ENCODE measurements at regions not wholly inside any gene's neighbourhood (a gene's known extent, or its start where the extent isn't known, plus 50 kb on each side); places are given as distances from the start of the nearest gene placed in this dataset.
"Not testable (repeated sequence)": the region's sequence is repeated elsewhere in the genome, so short reads cannot be mapped to it uniquely, and the experiment has no call there.

DNA sequence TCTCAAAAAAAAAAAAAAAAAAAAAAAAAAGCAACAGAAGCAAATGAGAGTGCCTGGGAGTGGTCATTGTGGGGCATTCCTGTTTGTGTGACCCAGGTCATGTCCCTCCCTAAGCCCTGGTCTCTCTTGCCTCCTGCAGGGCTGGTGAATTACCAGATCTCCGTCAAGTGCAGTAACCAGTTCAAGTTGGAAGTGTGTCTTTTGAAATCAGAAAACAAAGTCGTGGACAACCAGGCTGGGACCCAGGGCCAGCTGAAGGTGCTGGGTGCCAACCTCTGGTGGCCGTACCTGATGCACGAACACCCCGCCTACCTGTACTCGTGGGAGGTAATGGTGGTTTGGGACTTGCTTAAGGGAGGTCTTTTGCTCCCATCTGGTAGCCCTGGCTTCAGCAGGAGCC is 1362.0 kb downstream of the CDH12 start:
- H3K9me3 ChIP-seq (ENCODE audit: low read depth); H3K4me1 Mint-ChIP-seq; H3K79me2 ChIP-seq (ENCODE audit: low read depth); H2AFZ ChIP-seq (replicated peaks); H4K20me1 ChIP-seq (ENCODE audit: low read depth); H3K36me3 ChIP-seq; H3K27me3 Mint-ChIP-seq (ENCODE audit: insufficient read depth, low read depth); H3K4me1 ChIP-seq; H3K27me3 ChIP-seq; H3K27ac Mint-ChIP-seq; H3K4me2 ChIP-seq; H3K9ac ChIP-seq; H3K4me3 ChIP-seq; H3K36me3 Mint-ChIP-seq; H3K4me3 Mint-ChIP-seq; DNase-seq (ENCODE audit: low spot score); H3K9me3 Mint-ChIP-seq; H3F3A ChIP-seq (ENCODE audit: low read depth); H3K27ac ChIP-seq: not testable (repeated sequence)

DNA sequence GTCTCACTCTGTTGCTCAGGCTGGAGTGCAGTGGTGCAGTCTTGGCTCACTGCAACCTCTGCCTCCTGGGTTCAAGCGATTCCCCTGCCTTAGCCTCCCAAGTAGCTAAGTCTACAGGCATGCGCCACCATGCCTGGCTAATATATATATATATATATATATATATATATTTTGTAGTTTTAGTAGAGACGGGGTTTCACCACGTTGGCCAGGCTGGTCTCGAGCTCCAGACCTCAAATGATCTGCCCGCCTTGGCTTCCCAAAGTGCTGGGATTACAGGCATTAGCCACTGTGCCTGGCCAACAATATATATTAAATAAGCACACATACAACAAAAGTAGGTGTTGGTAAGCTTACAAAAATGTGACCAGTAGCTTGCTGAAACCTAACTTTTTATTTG is 1364.3 kb downstream of the CDH12 start:
- H3K9me3 Mint-ChIP-seq; DNase-seq (ENCODE audit: low spot score); H3K79me2 ChIP-seq (ENCODE audit: low read depth); H3K4me1 ChIP-seq; H3K4me2 ChIP-seq; H3K27me3 Mint-ChIP-seq (ENCODE audit: insufficient read depth, low read depth); H3K9ac ChIP-seq; H4K20me1 ChIP-seq (ENCODE audit: low read depth); H2AFZ ChIP-seq (replicated peaks); H3K4me3 ChIP-seq; H3K9me3 ChIP-seq (ENCODE audit: low read depth); H3K27ac Mint-ChIP-seq; H3K36me3 Mint-ChIP-seq; H3K36me3 ChIP-seq; H3K4me1 Mint-ChIP-seq; H3K27ac ChIP-seq; H3F3A ChIP-seq (ENCODE audit: low read depth); H3K4me3 Mint-ChIP-seq; H3K27me3 ChIP-seq: not testable (repeated sequence)

DNA sequence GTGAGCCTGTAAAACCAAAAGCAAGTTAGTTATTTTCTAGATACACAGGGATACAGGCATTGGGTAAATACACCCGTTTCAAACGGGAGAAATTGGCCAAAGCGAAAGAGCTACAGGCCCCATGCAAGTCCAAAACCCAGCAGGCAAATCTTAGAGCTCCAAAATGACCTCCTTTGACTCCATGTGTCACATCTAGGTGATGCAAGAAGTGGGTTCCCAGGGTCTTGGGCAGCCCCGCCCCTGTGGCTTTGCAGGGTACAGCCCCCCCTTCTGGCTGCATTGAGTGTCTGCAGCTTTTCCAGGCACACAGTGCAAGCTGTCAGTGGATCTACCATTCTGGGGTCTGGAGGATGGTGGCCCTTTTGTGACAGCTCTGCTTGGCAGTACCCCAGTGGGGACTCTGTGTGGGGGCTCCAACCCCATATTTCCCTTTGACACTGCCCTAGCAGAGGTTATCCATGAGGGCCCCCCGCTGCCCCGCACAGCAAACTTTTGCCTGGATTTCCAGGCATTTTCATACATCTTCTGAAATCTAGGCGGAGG is 1367.6 kb downstream of the CDH12 start:
- not testable (repeated sequence) for H4K20me1 ChIP-seq (ENCODE audit: low read depth); H3K27ac Mint-ChIP-seq; H3K4me1 Mint-ChIP-seq; H3K9me3 Mint-ChIP-seq; H3K36me3 ChIP-seq; H3K4me1 ChIP-seq; H3K79me2 ChIP-seq (ENCODE audit: low read depth); H3K27me3 Mint-ChIP-seq (ENCODE audit: insufficient read depth, low read depth); H3K4me2 ChIP-seq; H3K4me3 Mint-ChIP-seq; H3K9me3 ChIP-seq (ENCODE audit: low read depth); H2AFZ ChIP-seq (replicated peaks); H3K9ac ChIP-seq; H3F3A ChIP-seq (ENCODE audit: low read depth); H3K27ac ChIP-seq; H3K27me3 ChIP-seq; H3K4me3 ChIP-seq
- TF ChIP-seq, protein P1, sequence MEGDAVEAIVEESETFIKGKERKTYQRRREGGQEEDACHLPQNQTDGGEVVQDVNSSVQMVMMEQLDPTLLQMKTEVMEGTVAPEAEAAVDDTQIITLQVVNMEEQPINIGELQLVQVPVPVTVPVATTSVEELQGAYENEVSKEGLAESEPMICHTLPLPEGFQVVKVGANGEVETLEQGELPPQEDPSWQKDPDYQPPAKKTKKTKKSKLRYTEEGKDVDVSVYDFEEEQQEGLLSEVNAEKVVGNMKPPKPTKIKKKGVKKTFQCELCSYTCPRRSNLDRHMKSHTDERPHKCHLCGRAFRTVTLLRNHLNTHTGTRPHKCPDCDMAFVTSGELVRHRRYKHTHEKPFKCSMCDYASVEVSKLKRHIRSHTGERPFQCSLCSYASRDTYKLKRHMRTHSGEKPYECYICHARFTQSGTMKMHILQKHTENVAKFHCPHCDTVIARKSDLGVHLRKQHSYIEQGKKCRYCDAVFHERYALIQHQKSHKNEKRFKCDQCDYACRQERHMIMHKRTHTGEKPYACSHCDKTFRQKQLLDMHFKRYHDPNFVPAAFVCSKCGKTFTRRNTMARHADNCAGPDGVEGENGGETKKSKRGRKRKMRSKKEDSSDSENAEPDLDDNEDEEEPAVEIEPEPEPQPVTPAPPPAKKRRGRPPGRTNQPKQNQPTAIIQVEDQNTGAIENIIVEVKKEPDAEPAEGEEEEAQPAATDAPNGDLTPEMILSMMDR (IDR thresholded peaks at IDR 0.05) = peak; percentile 54
- DNase-seq (ENCODE audit: low spot score) = peak; percentile 13
- peaks cover 10% of the 10 kb centered on the region for H3K36me3 Mint-ChIP-seq

DNA sequence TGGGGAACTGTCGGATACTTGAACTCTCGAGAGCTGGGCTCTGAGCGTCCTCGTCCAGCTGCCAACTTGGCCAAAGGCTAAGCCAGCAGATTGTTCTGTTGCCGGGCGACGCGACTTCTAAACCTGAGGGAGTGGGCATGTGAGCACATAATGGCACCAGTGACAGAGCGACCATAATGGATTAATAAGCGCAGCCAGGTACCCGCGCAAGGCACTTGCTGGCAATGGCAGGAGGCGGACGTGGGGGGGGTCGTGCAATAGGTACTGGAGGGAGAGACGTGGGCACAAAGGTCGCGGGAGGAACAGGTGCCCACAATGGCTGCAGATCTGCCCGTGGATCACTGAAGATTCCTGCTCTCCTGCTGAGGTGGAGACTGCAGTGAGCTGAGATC is 1368.7 kb downstream of the CDH12 start:
- not testable (repeated sequence) for H3K27me3 ChIP-seq; H3K9me3 Mint-ChIP-seq; DNase-seq (ENCODE audit: low spot score); H3K4me1 ChIP-seq; H3K79me2 ChIP-seq (ENCODE audit: low read depth); H2AFZ ChIP-seq (replicated peaks); H3K4me2 ChIP-seq; H3K4me1 Mint-ChIP-seq; H3F3A ChIP-seq (ENCODE audit: low read depth); H3K9ac ChIP-seq; H3K4me3 Mint-ChIP-seq; H4K20me1 ChIP-seq (ENCODE audit: low read depth); H3K9me3 ChIP-seq (ENCODE audit: low read depth); H3K27ac Mint-ChIP-seq; H3K27me3 Mint-ChIP-seq (ENCODE audit: insufficient read depth, low read depth); H3K4me3 ChIP-seq; H3K36me3 ChIP-seq; H3K27ac ChIP-seq
- H3K36me3 Mint-ChIP-seq = peaks cover 12% of the 10 kb centered on the region

DNA sequence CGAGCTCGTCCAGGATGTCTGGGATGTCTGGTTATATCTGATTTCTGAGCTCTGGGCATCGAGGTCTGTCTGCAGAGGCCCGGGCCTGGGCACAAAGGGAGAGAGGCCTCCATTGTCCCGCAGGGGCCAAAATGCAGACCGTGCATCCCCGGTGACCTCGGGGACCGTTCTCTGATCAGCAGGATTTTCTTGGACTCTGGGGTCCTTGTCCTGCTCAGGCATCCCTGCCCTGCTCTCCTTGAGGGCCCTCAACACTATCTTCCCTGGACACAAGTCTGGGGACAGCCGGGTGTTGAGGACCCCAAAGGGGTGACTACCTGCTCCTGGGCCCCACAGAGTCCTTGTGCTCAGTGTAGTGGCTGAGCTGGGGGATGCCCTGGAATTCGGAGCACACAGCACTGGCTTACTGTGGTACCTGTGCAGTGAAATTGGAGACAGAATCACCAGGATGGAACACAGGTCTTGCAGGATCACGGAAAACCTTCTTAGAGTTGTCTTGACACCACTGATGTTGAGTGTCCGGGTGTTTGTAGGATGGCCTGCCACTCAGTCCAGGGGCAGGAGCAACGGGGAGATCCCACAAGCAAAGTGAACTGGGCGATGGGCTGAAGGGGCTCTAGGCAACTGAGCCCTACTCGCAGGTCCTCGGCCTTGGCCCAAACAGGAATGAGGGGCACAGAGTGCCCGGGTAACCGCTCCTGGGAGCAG is 1369.2 kb downstream of the CDH12 start:
- H3K27me3 ChIP-seq; H3K4me3 Mint-ChIP-seq; H4K20me1 ChIP-seq (ENCODE audit: low read depth); H3F3A ChIP-seq (ENCODE audit: low read depth); H3K4me1 ChIP-seq; H3K79me2 ChIP-seq (ENCODE audit: low read depth); H3K27me3 Mint-ChIP-seq (ENCODE audit: insufficient read depth, low read depth); H2AFZ ChIP-seq (replicated peaks); H3K4me2 ChIP-seq; H3K4me3 ChIP-seq; H3K27ac ChIP-seq; H3K9me3 Mint-ChIP-seq; H3K9ac ChIP-seq; H3K4me1 Mint-ChIP-seq; H3K9me3 ChIP-seq (ENCODE audit: low read depth); H3K36me3 ChIP-seq; DNase-seq (ENCODE audit: low spot score); H3K27ac Mint-ChIP-seq: not testable (repeated sequence)
- H3K36me3 Mint-ChIP-seq = peaks cover 15% of the 10 kb centered on the region

DNA sequence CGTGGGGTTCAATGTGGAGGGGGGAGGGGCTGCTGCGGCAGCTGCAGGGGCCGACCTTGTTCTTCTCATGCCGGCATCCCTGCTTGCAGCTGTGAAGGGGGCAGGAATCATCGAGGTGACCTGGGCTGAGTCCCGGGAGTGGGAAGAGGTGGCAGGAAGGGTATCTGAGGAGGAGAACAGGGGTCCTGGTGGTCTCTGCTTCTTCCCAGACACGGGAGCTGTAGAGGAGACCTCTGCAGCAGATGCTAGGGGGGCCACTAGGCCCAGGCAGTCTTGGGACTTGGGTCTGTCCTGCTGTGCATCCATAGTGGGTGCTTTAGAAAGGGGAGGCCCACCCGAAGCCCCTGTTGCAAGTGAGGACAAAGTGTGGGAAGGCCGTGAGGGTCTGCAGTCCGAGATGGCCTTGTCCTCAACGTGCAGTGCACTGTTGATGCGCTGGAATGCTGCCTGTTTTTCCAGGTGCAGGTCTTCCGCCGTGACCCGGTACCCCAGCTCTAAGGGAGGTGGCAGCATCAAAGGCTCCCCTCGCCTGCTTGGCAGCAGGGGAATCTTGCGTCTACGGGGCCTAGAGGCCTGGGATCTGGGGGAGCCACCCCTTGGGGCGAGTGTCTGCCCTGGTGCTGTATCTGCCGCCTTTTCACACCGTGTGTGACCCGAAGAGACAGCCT is 1370.0 kb downstream of the CDH12 start:
- not testable (repeated sequence) for H3K27ac Mint-ChIP-seq; H3K27me3 Mint-ChIP-seq (ENCODE audit: insufficient read depth, low read depth); H3K27ac ChIP-seq; H3K4me2 ChIP-seq; H3K9me3 ChIP-seq (ENCODE audit: low read depth); H3K9me3 Mint-ChIP-seq; H2AFZ ChIP-seq (replicated peaks); H3K79me2 ChIP-seq (ENCODE audit: low read depth); H3K4me3 ChIP-seq; H4K20me1 ChIP-seq (ENCODE audit: low read depth); H3F3A ChIP-seq (ENCODE audit: low read depth); H3K4me3 Mint-ChIP-seq; H3K36me3 ChIP-seq; DNase-seq (ENCODE audit: low spot score); H3K4me1 ChIP-seq; H3K4me1 Mint-ChIP-seq; H3K27me3 ChIP-seq; H3K9ac ChIP-seq
- H3K36me3 Mint-ChIP-seq = peaks cover 17% of the 10 kb centered on the region

DNA sequence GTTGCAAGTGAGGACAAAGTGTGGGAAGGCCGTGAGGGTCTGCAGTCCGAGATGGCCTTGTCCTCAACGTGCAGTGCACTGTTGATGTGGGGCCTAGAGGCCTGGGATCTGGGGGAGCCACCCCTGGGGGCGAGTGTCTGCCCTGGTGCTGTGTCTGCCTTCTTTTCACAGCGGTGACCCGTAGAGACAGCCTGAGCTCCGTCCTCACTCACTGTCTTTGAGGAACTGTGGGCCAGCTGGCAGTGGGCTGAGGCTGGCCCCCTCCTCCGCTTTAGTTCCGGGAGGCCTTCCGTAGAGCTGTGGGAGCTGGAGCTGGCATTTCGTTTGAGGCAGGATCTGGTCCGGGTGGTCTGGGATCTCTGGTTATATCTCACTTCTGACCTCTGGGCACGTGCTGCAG is 1370.6 kb downstream of the CDH12 start:
- H3K9ac ChIP-seq; H3K9me3 Mint-ChIP-seq; H2AFZ ChIP-seq (replicated peaks); H4K20me1 ChIP-seq (ENCODE audit: low read depth); H3K36me3 ChIP-seq; H3K9me3 ChIP-seq (ENCODE audit: low read depth); H3K4me1 ChIP-seq; H3F3A ChIP-seq (ENCODE audit: low read depth); H3K4me3 Mint-ChIP-seq; H3K4me2 ChIP-seq; H3K27me3 Mint-ChIP-seq (ENCODE audit: insufficient read depth, low read depth); DNase-seq (ENCODE audit: low spot score); H3K27ac ChIP-seq; H3K79me2 ChIP-seq (ENCODE audit: low read depth); H3K4me3 ChIP-seq; H3K4me1 Mint-ChIP-seq; H3K27me3 ChIP-seq: not testable (repeated sequence)
- H3K36me3 Mint-ChIP-seq = peaks cover 17% of the 10 kb centered on the region
- H3K27ac Mint-ChIP-seq = peak overlapping the region; percentile 81

Measured in neural progenitor cell (in vitro differentiated cells).